ENCODE measurements at regions not wholly inside any gene's neighbourhood (a gene's known extent, or its start where the extent isn't known, plus 50 kb on each side); places are given as distances from the start of the nearest gene placed in this dataset.

DNA sequence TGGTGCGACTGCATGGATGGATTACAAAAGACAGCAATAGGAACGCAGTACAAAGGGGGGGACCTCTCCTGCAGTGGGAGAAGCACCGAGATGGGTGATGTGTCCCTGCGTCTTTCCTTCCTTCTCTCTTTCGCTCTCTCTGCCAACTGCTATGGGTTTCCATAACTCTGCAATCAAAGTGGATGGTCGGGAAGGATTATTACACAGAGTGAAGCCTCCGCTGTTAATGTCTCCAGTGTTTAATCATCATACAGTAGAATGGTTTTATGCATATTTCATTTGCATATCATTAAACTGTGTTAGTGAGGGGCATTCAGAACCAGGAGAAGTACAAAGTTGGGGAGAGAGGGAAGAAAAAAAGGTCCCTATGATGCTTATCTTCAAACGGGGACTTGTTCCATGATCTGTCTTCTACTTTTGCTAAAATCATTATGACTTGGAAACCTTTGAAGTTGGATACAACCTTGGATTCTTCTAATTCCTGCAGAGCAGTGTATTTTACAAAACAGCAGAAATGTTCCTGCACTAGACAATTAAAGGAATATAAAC, 255.9 kb upstream of the PMFBP1 start:
- H3K4me2 ChIP-seq: no peak overlapping the region
- TF ChIP-seq CTCF (conservative IDR thresholded peaks at IDR 0.05; ENCODE audit: low read depth, low read length): no peak

GRCh38 chr16:72427051-72427782, 255.3 kb upstream of the PMFBP1 start:
- H3K27ac ChIP-seq: no peak overlapping the region
- no peaks in the 10 kb centered on the region for H3K79me2 ChIP-seq (ENCODE audit: insufficient read depth, low read depth)
- H3K36me3 ChIP-seq (ENCODE audit: insufficient read depth): no peaks in the 10 kb centered on the region
- H3K4me2 ChIP-seq: no peak overlapping the region
- no peak overlapping the region for H3K9ac ChIP-seq
- no peak for TF ChIP-seq CTCF (conservative IDR thresholded peaks at IDR 0.05; ENCODE audit: low read depth, low read length)
- no peaks in the 10 kb centered on the region for H3K27me3 ChIP-seq (ENCODE audit: insufficient read depth, low read depth)
- no peaks in the 10 kb centered on the region for H3K4me1 ChIP-seq (ENCODE audit: low read depth, poor library complexity, severe bottlenecking)
- H4K20me1 ChIP-seq (ENCODE audit: insufficient read depth): no peaks in the 10 kb centered on the region
- no peak overlapping the region for H3K4me3 ChIP-seq (IDR thresholded peaks at IDR 0.05; ENCODE audit: insufficient read depth, low read depth, low read length)
- no peak overlapping the region for H2AFZ ChIP-seq (ENCODE audit: low read depth)

More for the DNA sequence above, 255.9 kb upstream of the PMFBP1 start:
- Histone ChIP-seq H3K27me3 (ENCODE audit: insufficient read depth, low read depth) (no peaks in the 10 kb centered on the region), H3K4me3 (IDR thresholded peaks at IDR 0.05; ENCODE audit: insufficient read depth, low read depth, low read length) (no peak overlapping the region), H2AFZ (ENCODE audit: low read depth) (no peak overlapping the region), H3K9ac (no peak overlapping the region), H3K79me2 (ENCODE audit: insufficient read depth, low read depth) (no peaks in the 10 kb centered on the region), H4K20me1 (ENCODE audit: insufficient read depth) (no peaks in the 10 kb centered on the region), H3K27ac (no peak overlapping the region), H3K4me1 (ENCODE audit: low read depth, poor library complexity, severe bottlenecking) (no peaks in the 10 kb centered on the region), H3K36me3 (ENCODE audit: insufficient read depth) (no peaks in the 10 kb centered on the region)

DNA sequence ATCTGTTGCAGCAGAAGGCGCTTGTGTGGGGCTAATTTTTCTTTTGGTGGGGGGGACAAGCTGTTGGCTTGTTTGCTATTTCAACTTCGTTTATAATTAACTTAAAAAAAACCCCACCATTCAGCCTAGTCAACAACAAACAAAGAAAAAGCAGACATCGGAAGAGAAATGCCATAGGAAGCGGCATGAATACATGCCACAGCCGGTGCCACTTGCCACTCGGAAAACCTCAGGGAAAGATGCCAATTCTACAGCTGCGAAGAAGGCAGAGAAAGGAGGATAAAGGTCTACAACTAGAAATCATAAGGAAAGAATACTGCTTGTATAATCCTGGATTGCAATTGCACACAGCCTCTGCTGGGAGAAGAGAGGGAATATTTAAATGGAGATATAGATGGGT, 254.4 kb upstream of the PMFBP1 start:
- Histone ChIP-seq H4K20me1 (ENCODE audit: insufficient read depth) (no peaks in the 10 kb centered on the region), H3K79me2 (ENCODE audit: insufficient read depth, low read depth) (no peaks in the 10 kb centered on the region), H3K4me3 (IDR thresholded peaks at IDR 0.05; ENCODE audit: insufficient read depth, low read depth, low read length) (no peak overlapping the region), H3K4me2 (no peak overlapping the region), H3K4me1 (ENCODE audit: low read depth, poor library complexity, severe bottlenecking) (no peaks in the 10 kb centered on the region), H3K27ac (no peak overlapping the region), H3K27me3 (ENCODE audit: insufficient read depth, low read depth) (no peaks in the 10 kb centered on the region), H3K9ac (no peak overlapping the region), H3K36me3 (ENCODE audit: insufficient read depth) (no peaks in the 10 kb centered on the region), H2AFZ (ENCODE audit: low read depth) (no peak overlapping the region)
- no peak for TF ChIP-seq CTCF (conservative IDR thresholded peaks at IDR 0.05; ENCODE audit: low read depth, low read length)

GRCh38 chr16:72425571-72426341, 253.8 kb upstream of the PMFBP1 start:
- no peak for TF ChIP-seq CTCF (conservative IDR thresholded peaks at IDR 0.05; ENCODE audit: low read depth, low read length)
- Histone ChIP-seq H3K4me2 (no peak overlapping the region), H3K4me1 (ENCODE audit: low read depth, poor library complexity, severe bottlenecking) (no peaks in the 10 kb centered on the region), H3K36me3 (ENCODE audit: insufficient read depth) (no peaks in the 10 kb centered on the region), H3K9ac (no peak overlapping the region), H3K4me3 (IDR thresholded peaks at IDR 0.05; ENCODE audit: insufficient read depth, low read depth, low read length) (no peak overlapping the region), H3K27me3 (ENCODE audit: insufficient read depth, low read depth) (no peaks in the 10 kb centered on the region), H2AFZ (ENCODE audit: low read depth) (no peak overlapping the region), H3K27ac (no peak overlapping the region), H3K79me2 (ENCODE audit: insufficient read depth, low read depth) (no peaks in the 10 kb centered on the region), H4K20me1 (ENCODE audit: insufficient read depth) (no peaks in the 10 kb centered on the region)
